ENCODE measurements at regions not wholly inside any gene's neighbourhood (a gene's known extent, or its start where the extent isn't known, plus 50 kb on each side); places are given as distances from the start of the nearest gene placed in this dataset.

- TF ChIP-seq YY1 (IDR thresholded peaks at IDR 0.05; ENCODE audit: insufficient read depth, insufficient read length) (no peak), ZNF274 (IDR thresholded peaks at IDR 0.05; ENCODE audit: low read depth, low read length) (no peak)
These were observed 106.5 kb downstream of the C12orf50 start for GRCh38 chr12:87922736-87923135.
